Vagina (tissue), 2 donors: ENCODE measurements at regions not wholly inside any gene's neighbourhood (a gene's known extent, or its start where the extent isn't known, plus 50 kb on each side); places are given as distances from the start of the nearest gene placed in this dataset.

Source experiments
- CTCF ChIP-seq, 3 experiments: fragments of 450-650 bp in 2 of 3; fragments of 200-600 bp in 1 of 3; sonication (generic) in 1 of 3; IDR thresholded peaks; one replicate each; pipeline ENCODE4 v1.5.1; 2017 to 2019; ENCODE audit warnings: antibody characterized with exemption in 3 of 3, mild to moderate bottlenecking in 2 of 3, moderate library complexity in 2 of 3
- POLR2AphosphoS5 ChIP-seq, 2 donors: sonication (generic); formaldehyde crosslinking; IDR thresholded peaks; one replicate each; pipeline ENCODE4 v1.9.0; 2017; ENCODE audit warnings: antibody characterized with exemption in 2 of 2, mild to moderate bottlenecking in 2 of 2, low read depth in 1 of 2; ENCODE audit not compliant: insufficient read depth in 1 of 2

- TF ChIP-seq POLR2AphosphoS5 (IDR thresholded peaks at IDR 0.05; ENCODE audit: insufficient read depth in 1 of 2, low read depth in 1 of 2) (no peak), CTCF (IDR thresholded peaks at IDR 0.05) (no peak)
Measured at GRCh38 chr1:55326496-55327243, 111.5 kb upstream of the USP24 start.
